SK-N-SH treated with all-trans-retinoic acid at 6 μM for 48 hours (cell line): ENCODE measurements at regions not wholly inside any gene's neighbourhood (a gene's known extent, or its start where the extent isn't known, plus 50 kb on each side); places are given as distances from the start of the nearest gene placed in this dataset.
"Not testable (repeated sequence)": the region's sequence is repeated elsewhere in the genome, so short reads cannot be mapped to it uniquely, and the experiment has no call there.

ENCODE experiments used
- ARNTL ChIP-seq: fragments of 450-650 bp; formaldehyde crosslinking; IDR thresholded peaks from 2 replicates; pipeline ENCODE4 v1.5.0; 2020; ENCODE audit warnings: low read depth, mild to moderate bottlenecking, moderate library complexity, borderline replicate concordance
- BACH2 ChIP-seq: fragments of 250-450 bp; sonication (Bioruptor Pico); IDR thresholded peaks from 2 replicates; pipeline ENCODE4 v1.9.0; 2021; ENCODE audit warnings: mild to moderate bottlenecking, borderline replicate concordance
- ESRRG ChIP-seq: fragments of 250-450 bp; sonication (Bioruptor Pico); IDR thresholded peaks from 2 replicates; pipeline ENCODE4 v1.6.1; 2021; ENCODE audit warnings: mild to moderate bottlenecking
- PPARA ChIP-seq: fragments of 250-450 bp; sonication (Bioruptor Pico); IDR thresholded peaks from 2 replicates; pipeline ENCODE4 v1.5.0; 2020; ENCODE audit warnings: mild to moderate bottlenecking, borderline replicate concordance
- RARB ChIP-seq: fragments of 250-450 bp; sonication (Bioruptor Pico); IDR thresholded peaks from 2 replicates; pipeline ENCODE4 v1.8.0; 2021; ENCODE audit warnings: mild to moderate bottlenecking, moderate library complexity
- TCF4 ChIP-seq: fragments of 250-450 bp; sonication (Bioruptor Pico); IDR thresholded peaks from 2 replicates; pipeline ENCODE4 v1.8.0; 2021; ENCODE audit warnings: mild to moderate bottlenecking, moderate library complexity, borderline replicate concordance
- TOX ChIP-seq: fragments of 250-450 bp; sonication (Bioruptor Pico); IDR thresholded peaks from 2 replicates; pipeline ENCODE4 v1.8.0; 2021; ENCODE audit warnings: mild to moderate bottlenecking, moderate library complexity, borderline replicate concordance
- ZFP3 ChIP-seq: fragments of 250-450 bp; sonication (Bioruptor Pico); IDR thresholded peaks from 2 replicates; pipeline ENCODE4 v1.5.0; 2020; ENCODE audit warnings: mild to moderate bottlenecking, moderate library complexity
- ZFP30 ChIP-seq: fragments of 450-650 bp; formaldehyde crosslinking; IDR thresholded peaks from 2 replicates; pipeline ENCODE4 v1.5.0; 2022; ENCODE audit warnings: mild to moderate bottlenecking, moderate library complexity
- TF ChIP-seq, protein P1 (sequence below): fragments of 250-450 bp; sonication (Bioruptor Pico); IDR thresholded peaks from 2 replicates; pipeline ENCODE4 v1.8.0; 2020; ENCODE audit warnings: mild to moderate bottlenecking, moderate library complexity, borderline replicate concordance
- TF ChIP-seq, protein P2 (sequence below): fragments of 250-450 bp; sonication (Bioruptor Pico); IDR thresholded peaks from 2 replicates; pipeline ENCODE4 v1.8.0; 2021; ENCODE audit warnings: low read depth, mild to moderate bottlenecking, moderate library complexity, borderline replicate concordance

DNA sequence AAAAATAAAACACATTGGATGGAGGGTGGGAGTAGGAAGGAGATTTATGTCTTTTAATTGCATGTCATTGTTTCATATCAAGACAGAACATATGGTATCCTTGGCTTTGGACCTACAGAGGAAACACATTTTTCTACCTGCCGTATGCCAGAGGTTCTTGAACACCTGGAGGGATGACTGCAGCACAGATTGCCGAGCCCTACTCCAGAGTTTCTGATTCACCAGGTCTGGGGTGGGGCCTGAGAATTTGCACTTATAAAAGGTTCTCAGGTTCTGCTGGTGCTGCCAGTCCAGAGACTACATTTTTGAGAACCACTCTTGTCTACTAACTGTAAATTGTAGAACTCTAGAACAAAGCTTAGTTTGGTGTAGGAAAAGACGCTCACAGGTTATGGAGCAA, 61.3 kb upstream of the CSPG4 start:
- TF ChIP-seq, protein P1, sequence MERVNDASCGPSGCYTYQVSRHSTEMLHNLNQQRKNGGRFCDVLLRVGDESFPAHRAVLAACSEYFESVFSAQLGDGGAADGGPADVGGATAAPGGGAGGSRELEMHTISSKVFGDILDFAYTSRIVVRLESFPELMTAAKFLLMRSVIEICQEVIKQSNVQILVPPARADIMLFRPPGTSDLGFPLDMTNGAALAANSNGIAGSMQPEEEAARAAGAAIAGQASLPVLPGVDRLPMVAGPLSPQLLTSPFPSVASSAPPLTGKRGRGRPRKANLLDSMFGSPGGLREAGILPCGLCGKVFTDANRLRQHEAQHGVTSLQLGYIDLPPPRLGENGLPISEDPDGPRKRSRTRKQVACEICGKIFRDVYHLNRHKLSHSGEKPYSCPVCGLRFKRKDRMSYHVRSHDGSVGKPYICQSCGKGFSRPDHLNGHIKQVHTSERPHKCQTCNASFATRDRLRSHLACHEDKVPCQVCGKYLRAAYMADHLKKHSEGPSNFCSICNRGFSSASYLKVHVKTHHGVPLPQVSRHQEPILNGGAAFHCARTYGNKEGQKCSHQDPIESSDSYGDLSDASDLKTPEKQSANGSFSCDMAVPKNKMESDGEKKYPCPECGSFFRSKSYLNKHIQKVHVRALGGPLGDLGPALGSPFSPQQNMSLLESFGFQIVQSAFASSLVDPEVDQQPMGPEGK = not testable (repeated sequence)
- not testable (repeated sequence) for TF ChIP-seq ZFP30 (CRISPR knock-in tag); ESRRG; ARNTL; BACH2 (CRISPR knock-in tag); PPARA (CRISPR knock-in tag); ZFP3; TOX (CRISPR knock-in tag); TCF4; RARB (CRISPR knock-in tag)
- TF ChIP-seq, protein P2, sequence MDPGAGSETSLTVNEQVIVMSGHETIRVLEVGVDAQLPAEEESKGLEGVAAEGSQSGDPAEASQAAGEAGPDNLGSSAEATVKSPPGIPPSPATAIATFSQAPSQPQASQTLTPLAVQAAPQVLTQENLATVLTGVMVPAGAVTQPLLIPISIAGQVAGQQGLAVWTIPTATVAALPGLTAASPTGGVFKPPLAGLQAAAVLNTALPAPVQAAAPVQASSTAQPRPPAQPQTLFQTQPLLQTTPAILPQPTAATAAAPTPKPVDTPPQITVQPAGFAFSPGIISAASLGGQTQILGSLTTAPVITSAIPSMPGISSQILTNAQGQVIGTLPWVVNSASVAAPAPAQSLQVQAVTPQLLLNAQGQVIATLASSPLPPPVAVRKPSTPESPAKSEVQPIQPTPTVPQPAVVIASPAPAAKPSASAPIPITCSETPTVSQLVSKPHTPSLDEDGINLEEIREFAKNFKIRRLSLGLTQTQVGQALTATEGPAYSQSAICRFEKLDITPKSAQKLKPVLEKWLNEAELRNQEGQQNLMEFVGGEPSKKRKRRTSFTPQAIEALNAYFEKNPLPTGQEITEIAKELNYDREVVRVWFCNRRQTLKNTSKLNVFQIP (CRISPR knock-in tag) = not testable (repeated sequence)
